ENCODE measurements at regions not wholly inside any gene's neighbourhood (a gene's known extent, or its start where the extent isn't known, plus 50 kb on each side); places are given as distances from the start of the nearest gene placed in this dataset.

GRCh38 chr4:73929278-73929677 lies 52.5 kb downstream of the PF4 start:
- no peak for DNase-seq

- DNase-seq: no peak
These were observed 54.4 kb downstream of the CXCL1 start for GRCh38 chr4:73923631-73923937.

- peak; percentile 4 for DNase-seq
These were observed 53.8 kb downstream of the CXCL1 start for GRCh38 chr4:73922766-73923630.

- no peak for DNase-seq
These were observed 53.1 kb downstream of the CXCL1 start for GRCh38 chr4:73922317-73922716.

All from COR-L47 (cell line).